ENCODE measurements at regions not wholly inside any gene's neighbourhood (a gene's known extent, or its start where the extent isn't known, plus 50 kb on each side); places are given as distances from the start of the nearest gene placed in this dataset.

DNA sequence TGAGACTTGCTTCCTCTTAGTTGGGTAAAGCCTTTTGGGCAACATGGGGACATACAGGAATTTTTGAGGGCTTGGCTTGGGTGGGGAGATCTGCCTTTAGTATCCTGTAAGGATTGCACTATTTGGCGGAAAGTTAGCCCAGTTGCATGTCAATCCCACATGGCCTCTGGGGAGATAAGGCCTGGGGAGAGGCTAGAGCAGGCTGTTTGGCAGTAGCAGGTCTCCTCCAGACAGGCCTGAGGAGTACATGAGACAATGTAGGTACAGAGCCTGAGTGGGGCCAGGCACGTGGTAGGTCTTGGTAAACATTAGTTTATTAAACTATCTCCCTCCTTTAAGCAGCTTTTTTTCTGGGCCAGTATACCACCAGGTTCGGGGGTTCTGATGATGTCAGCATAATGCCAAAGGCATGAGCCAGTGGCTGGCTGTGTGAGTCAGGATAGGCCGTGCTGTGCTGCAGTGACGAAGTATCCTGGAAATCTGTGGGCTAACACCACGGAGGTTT lies 147.9 kb downstream of the VEGFA start:
- no peak for DNase-seq (ENCODE audit: low spot score)

DNA sequence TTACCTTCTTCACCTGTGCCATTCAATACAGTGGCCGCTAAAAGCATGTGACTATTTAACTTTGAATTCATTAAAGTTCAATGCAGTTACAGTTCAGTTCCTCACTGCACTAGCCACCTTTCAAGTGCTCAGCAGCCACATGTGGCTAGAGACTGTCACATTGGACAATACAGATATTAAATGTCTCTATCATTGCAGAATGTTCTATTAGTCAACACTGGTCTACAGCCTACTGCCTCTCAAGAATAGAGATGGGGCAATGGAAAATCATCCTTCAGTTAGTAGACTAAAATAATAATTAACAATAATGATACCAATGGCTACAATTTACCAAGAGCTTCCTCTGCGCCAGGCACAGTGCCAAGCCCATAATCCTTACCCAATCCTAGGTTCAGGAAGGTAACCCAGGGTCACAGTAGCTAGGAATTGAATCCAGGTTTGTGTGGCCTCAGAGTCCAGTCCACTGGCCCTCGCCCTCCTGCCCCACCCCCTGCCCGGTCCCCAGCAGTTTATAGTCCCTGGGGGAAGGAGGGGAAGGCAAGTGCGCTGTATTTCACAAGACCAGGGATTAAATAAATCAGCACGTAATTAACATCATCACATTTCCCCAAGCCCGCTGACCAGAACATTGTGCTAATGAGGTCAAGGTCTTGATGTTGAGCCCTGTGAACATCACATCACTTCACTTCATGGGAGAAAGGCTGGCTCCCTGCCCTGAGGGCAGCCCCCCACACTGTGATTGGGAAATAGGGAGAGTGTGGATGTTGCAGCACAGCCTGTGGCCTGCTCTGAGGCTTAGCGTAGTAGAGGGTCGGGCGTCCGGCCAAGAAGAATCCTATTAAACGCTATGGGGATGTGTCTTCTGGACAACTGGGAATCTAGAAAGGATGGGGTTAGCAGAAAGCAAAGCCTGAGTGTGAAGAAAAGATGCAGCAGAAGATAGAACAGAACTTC lies 147.2 kb downstream of the VEGFA start:
- no peak for DNase-seq (ENCODE audit: low spot score)

- no peak for DNase-seq (ENCODE audit: low spot score)
Measured at GRCh38 chr6:43915986-43916923, 146.2 kb downstream of the VEGFA start.

- DNase-seq (ENCODE audit: low spot score), result no peak
Measured at GRCh38 chr6:43915208-43915869, 145.3 kb downstream of the VEGFA start.

DNA sequence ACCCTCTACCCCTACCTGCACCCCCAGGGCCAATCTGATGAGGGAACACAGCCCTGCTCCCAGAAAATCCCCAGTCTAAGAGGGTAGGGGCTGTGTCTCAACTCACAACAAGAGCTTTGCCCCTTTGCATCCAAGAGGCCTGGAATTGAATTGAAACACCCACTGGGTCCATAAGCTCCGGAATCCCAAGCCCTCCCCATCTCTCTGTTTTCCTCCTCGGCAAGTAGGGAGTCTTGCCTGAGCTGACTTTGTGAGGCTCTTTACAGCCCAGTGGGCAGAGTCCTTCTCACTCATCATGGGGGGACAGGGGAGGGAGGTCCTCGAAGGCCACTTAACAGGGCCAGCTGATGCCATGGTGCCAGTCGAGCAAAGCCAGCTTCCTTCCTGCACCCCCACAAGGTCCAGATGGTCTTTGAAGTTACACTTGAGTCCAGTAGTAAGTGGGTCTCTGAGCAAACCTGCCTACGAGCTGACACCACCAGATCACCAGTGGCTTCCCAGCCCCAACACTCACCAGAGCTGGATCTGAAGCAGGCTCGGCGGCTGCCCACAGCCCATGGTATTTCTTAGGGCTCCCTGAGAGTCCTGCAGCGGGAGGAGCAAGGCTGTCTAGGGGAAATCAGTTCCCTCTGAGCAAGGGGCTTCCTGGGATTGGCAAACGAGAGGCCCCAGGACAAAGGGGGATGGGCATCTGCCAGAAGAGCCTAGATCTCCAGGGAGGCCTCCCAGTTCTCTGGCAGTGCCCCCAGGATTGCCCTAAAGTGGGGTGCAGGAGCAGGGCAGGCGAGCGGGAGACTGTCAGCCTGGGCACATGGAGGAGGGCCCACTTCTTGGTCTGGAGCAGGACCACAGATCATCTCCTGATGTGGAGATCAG lies 144.5 kb downstream of the VEGFA start:
- DNase-seq (ENCODE audit: low spot score), result no peak

GRCh38 chr6:43913375-43914271 lies 143.6 kb downstream of the VEGFA start:
- DNase-seq (ENCODE audit: low spot score), result no peak

GRCh38 chr6:43912598-43913371 lies 142.8 kb downstream of the VEGFA start:
- no peak for DNase-seq (ENCODE audit: low spot score)

DNA sequence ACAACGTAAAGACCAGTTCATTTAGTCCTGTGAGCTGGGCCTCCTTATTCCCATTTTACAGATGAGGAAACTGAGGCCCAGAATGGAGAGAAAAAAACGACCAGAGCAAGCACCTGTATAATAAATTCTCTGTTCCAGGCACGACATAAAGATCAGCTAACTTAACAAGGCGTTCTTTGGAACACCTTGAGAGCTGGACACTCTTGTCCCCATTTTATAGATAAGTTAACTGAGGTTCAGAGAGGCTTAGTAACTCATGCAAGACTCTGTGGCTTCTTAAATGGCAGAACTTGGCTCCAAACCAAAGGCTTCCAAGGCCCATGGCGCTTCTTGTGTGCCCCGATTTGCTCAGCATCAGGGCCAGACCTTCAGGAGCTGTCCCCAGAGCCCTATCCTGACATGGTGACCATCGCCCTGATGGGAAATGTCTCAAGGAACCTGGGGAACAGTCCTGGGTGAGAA lies 142.1 kb downstream of the VEGFA start:
- no peak for DNase-seq (ENCODE audit: low spot score)

GRCh38 chr6:43911354-43912115 lies 141.5 kb downstream of the VEGFA start:
- no peak for DNase-seq (ENCODE audit: low spot score)

GRCh38 chr6:43910638-43911353 lies 140.8 kb downstream of the VEGFA start:
- no peak for DNase-seq (ENCODE audit: low spot score)

DNA sequence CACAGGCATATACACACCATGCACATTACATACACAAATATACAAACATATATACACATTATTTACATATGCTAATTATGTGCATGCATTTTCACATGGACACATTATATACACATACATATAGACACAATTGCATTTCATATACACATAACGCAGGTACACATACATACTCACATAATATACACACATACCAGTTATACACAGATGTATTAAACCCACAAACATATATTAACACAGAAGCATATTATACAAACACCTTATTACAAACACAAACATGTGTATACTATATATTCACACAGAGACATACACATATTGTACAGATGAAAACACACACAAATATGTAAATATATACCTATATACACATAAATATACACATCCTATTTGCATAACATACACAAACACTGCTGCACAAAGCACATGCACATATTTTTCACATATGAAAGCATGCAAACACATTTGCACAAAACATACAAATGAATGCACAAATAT lies 140.2 kb downstream of the VEGFA start:
- no peak for DNase-seq (ENCODE audit: low spot score)

DNA sequence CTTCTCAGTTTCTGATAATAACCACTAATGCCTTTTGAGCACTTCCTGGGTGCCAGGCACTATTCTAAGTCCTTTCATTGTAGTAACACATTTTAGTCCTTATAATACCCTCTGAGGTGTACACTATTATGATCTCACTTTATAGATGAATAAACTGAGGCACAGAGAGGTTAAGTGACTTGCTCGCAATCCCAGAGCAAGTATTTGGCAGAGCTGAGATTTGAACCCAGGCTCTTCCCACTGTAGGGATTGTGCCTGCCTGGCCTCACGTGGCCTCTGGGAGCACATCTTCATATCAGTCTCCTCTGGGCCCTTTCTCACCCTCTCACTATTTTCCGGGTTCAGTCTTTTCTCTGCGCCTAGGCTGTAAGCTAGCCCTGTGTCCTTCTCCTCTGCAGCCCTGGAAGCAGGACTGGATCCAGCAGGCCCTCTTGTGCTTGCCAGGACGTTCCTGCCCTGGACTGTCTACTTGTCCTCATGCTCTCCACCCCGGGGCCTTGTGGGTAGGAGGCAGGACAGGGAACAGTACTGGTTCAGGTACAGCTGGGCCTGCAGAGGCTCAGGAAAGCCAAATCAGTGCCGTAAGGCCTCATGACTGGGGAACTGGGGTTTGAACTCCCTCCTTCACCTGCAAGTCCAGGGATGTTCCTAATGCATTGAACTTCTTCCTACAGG lies 139.6 kb downstream of the VEGFA start:
- DNase-seq (ENCODE audit: low spot score), result no peak

DNA sequence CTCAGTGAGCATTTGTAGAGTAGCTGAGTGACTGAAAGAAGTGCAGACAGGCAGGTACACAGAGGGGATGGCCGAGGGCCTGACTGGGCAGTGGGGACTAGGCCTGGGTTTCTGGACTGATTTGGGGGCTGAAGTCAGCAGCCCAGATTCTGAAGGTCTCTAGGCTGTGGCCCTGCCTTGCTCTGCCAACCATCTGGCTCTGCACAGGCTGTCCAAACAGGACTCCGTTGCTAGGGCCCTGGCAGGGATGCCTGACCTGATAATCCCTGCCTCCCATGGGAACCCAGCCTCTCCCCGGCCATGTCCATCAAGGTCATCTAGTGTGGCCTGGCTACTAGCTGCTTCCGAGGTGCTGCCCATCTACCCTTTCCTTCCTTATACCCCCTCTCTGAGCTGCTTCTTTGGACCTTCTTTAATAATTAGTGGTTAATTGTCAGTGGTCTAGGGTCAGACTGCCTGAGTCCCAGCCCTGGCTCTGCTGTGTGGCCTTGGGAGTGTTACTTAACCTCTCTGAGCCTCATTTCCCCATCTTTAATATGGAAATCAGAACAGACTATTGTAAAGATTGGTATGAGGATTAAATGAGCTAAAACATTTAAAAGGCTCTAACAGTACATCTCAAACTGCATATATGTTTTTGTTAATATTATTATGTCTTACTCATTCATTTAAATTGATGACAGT lies 137.9 kb downstream of the VEGFA start:
- DNase-seq (ENCODE audit: low spot score), result no peak

DNA sequence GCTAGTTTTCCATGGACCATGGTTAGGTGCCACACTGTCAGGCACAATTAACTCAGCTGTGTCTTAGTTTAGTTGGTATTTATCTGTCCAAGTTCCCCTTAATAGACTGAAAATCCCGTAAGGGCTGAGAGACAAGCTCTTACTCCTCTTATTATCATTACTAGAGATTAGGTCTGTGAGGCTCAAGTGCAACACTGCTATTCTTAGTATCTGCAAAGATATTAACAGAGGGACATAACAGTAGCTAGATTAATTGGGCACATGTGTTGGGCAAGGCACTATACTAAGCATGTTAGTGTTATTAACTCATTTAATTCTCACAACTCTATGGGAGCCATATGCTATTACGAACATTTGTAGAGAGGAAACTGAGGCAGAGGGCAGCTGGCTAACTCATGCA lies 137.3 kb downstream of the VEGFA start:
- no peak for DNase-seq (ENCODE audit: low spot score)

- no peak for DNase-seq (ENCODE audit: low spot score)
Measured at GRCh38 chr6:43904311-43905123, 134.5 kb downstream of the VEGFA start.

Data from Ammon's horn (tissue), 1 donor.